Tibial nerve (tissue), 4 donors: ENCODE measurements at regions not wholly inside any gene's neighbourhood (a gene's known extent, or its start where the extent isn't known, plus 50 kb on each side); places are given as distances from the start of the nearest gene placed in this dataset.

Experiments
- EP300 ChIP-seq, 2 donors: sonication (generic); formaldehyde crosslinking; IDR thresholded peaks; one replicate each; pipeline ENCODE4 v1.6.1; 2017; ENCODE audit warnings: antibody characterized with exemption in 2 of 2, mild to moderate bottlenecking in 1 of 2
- TF ChIP-seq, protein P1 (sequence below), 5 experiments: fragments of 200-600 bp in 3 of 5; fragments of 450-650 bp in 2 of 5; sonication (generic) in 3 of 5; IDR thresholded peaks; one replicate each; pipeline ENCODE4 v1.5.1; 2016 to 2019; ENCODE audit warnings: antibody characterized with exemption in 5 of 5, mild to moderate bottlenecking in 3 of 5, moderate library complexity in 2 of 5

DNA sequence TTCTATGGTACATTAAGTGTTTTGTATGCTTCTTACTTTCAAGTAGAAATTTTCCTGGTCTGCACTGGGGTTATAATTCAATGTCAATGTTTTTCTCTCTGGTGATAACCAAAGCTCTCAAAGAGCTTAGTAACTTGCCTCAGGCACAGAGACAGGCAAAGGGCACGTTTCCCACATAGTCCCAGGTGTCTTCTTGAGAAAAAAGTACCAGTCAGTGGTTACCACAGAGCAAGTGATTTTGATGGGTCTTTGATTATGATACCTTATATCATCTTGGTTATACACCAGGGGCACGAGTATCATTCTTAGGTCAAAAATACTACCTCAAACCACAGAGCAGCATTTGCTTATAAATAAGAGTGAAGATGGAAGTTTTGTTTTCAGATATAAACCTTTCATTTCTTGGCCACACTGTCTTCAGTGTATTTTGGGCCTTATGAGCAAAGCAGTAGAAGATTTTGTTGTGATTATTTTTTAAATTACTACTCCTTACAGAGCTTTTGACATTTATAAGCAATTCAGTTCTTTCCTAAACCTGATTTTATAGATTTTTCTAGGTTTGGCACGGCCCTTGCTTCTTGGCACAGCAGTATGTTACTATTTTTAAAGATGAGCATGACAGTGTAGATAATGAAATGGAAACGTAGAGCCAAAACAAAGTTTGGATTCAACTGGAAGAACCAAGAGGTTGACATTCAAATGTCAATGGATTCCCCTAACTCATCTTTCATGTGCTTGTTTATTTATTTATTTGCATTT, 85.3 kb upstream of the TLL1 start:
- TF ChIP-seq, protein P1, sequence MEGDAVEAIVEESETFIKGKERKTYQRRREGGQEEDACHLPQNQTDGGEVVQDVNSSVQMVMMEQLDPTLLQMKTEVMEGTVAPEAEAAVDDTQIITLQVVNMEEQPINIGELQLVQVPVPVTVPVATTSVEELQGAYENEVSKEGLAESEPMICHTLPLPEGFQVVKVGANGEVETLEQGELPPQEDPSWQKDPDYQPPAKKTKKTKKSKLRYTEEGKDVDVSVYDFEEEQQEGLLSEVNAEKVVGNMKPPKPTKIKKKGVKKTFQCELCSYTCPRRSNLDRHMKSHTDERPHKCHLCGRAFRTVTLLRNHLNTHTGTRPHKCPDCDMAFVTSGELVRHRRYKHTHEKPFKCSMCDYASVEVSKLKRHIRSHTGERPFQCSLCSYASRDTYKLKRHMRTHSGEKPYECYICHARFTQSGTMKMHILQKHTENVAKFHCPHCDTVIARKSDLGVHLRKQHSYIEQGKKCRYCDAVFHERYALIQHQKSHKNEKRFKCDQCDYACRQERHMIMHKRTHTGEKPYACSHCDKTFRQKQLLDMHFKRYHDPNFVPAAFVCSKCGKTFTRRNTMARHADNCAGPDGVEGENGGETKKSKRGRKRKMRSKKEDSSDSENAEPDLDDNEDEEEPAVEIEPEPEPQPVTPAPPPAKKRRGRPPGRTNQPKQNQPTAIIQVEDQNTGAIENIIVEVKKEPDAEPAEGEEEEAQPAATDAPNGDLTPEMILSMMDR (IDR thresholded peaks at IDR 0.05) = no peak
- no peak for TF ChIP-seq EP300 (IDR thresholded peaks at IDR 0.05)
